ENCODE measurements at regions not wholly inside any gene's neighbourhood (a gene's known extent, or its start where the extent isn't known, plus 50 kb on each side); places are given as distances from the start of the nearest gene placed in this dataset.

- TF ChIP-seq, protein P1, sequence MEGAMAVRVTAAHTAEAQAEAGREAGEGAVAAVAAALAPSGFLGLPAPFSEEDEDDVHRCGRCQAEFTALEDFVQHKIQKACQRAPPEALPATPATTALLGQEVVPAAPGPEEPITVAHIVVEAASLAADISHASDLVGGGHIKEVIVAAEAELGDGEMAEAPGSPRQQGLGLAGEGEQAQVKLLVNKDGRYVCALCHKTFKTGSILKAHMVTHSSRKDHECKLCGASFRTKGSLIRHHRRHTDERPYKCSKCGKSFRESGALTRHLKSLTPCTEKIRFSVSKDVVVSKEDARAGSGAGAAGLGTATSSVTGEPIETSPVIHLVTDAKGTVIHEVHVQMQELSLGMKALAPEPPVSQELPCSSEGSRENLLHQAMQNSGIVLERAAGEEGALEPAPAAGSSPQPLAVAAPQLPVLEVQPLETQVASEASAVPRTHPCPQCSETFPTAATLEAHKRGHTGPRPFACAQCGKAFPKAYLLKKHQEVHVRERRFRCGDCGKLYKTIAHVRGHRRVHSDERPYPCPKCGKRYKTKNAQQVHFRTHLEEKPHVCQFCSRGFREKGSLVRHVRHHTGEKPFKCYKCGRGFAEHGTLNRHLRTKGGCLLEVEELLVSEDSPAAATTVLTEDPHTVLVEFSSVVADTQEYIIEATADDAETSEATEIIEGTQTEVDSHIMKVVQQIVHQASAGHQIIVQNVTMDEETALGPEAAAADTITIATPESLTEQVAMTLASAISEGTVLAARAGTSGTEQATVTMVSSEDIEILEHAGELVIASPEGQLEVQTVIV (IDR thresholded peaks at IDR 0.05; ENCODE audit: borderline replicate concordance, partially characterized antibody): no peak
Observed at GRCh38 chr15:36344887-36345286, 234.5 kb upstream of the CDIN1 start (continued).

- ChIA-PET POLR2A (no interaction called here), SMC1A (ENCODE audit: uncharacterized antibody, unreplicated experiment) (no interaction called here), RAD21 (ENCODE audit: unreplicated experiment) (no interaction called here), CTCF (no interaction called here)
- TF ChIP-seq ETV6 (conservative IDR thresholded peaks at IDR 0.05 in 1 of 2, IDR thresholded peaks at IDR 0.05 in 1 of 2; ENCODE audit: borderline replicate concordance in 1 of 2, low read depth in 1 of 2) (no peak), IKZF2 (IDR thresholded peaks at IDR 0.05) (no peak), KDM1A (IDR thresholded peaks at IDR 0.05; ENCODE audit: borderline replicate concordance) (no peak), YBX1 (IDR thresholded peaks at IDR 0.05) (no peak), MYB (IDR thresholded peaks at IDR 0.05; ENCODE audit: borderline replicate concordance, low read depth, low read length) (no peak)
- BruUV-seq (replicated peaks): no TSS peak
- Histone ChIP-seq H3K9me3 (replicated peaks; ENCODE audit: control insufficient read depth, insufficient read depth, low read length) (no peaks in the 10 kb centered on the region), H3K79me2 (ENCODE audit: control insufficient read depth, insufficient read depth, low read length) (no peaks in the 10 kb centered on the region), H3K9ac (ENCODE audit: control insufficient read depth, insufficient read depth, low read length) (no peak overlapping the region), H3K27me3 (replicated peaks in 1 of 2; ENCODE audit: control insufficient read depth in 2 of 2, insufficient read depth in 2 of 2, low read length in 1 of 2) (no peaks in the 10 kb centered on the region), H3K4me3 (no peak overlapping the region), H3K4me1 (ENCODE audit: control insufficient read depth, insufficient read depth, low read length) (no peaks in the 10 kb centered on the region), H3K27ac (ENCODE audit: control insufficient read depth, insufficient read depth) (no peak overlapping the region), H2AFZ (ENCODE audit: control insufficient read depth, low read depth, low read length) (no peak overlapping the region), H4K20me1 (ENCODE audit: control insufficient read depth, insufficient read depth) (no peaks in the 10 kb centered on the region), H3K4me2 (ENCODE audit: control insufficient read depth, insufficient read depth) (no peak overlapping the region), H3K36me3 (ENCODE audit: control insufficient read depth in 2 of 2, insufficient read depth in 2 of 2, low read length in 1 of 2) (no peaks in the 10 kb centered on the region)
- intact Hi-C loops (cut with micrococcal nuclease; ENCODE audit: unreplicated experiment) (no loop called here), in situ Hi-C loops (cut with MboI) (no loop called here)
- ATAC-seq (no peak), FAIRE-seq (no peak), DNase-seq (ENCODE audit: low read depth, low spot score) (no peak)
Observed at GRCh38 chr15:36347272-36347858, 232.1 kb upstream of the CDIN1 start.

Data from GM12878 (cell line).